IPS-15b (cell line): ENCODE measurements at regions not wholly inside any gene's neighbourhood (a gene's known extent, or its start where the extent isn't known, plus 50 kb on each side); places are given as distances from the start of the nearest gene placed in this dataset.
"Not testable (repeated sequence)": the region's sequence is repeated elsewhere in the genome, so short reads cannot be mapped to it uniquely, and the experiment has no call there.

ENCODE experiments used
- H3K27me3 ChIP-seq: one replicate; pipeline ENCODE4 v1.6.1; 2013; ENCODE audit warnings: low read length; ENCODE audit not compliant: control insufficient read depth, insufficient read depth
- H3K36me3 ChIP-seq: one replicate; pipeline ENCODE4 v1.6.1; 2013; ENCODE audit warnings: low read length; ENCODE audit not compliant: control insufficient read depth, insufficient read depth
- H3K4me1 ChIP-seq: one replicate; pipeline ENCODE4 v1.6.1; 2013; ENCODE audit warnings: mild to moderate bottlenecking, low read length; ENCODE audit not compliant: control insufficient read depth, insufficient read depth
- H3K4me3 ChIP-seq: one replicate; pipeline ENCODE4 v1.5.1; 2013; ENCODE audit warnings: low read depth, low read length
- H3K9ac ChIP-seq: one replicate; pipeline ENCODE4 v1.6.1; 2013; ENCODE audit warnings: low read depth, mild to moderate bottlenecking, low read length
- H3K9me3 ChIP-seq: one replicate; pipeline ENCODE4 v1.6.1; 2013; ENCODE audit warnings: mild to moderate bottlenecking, low read length; ENCODE audit not compliant: control insufficient read depth, insufficient read depth

GRCh38 chr12:97960225-97960624 is 497.6 kb downstream of the RMST start:
- no peaks in the 10 kb centered on the region for H3K9me3 ChIP-seq
- H3K4me3 ChIP-seq = no peak overlapping the region
- H3K36me3 ChIP-seq = no peaks in the 10 kb centered on the region
- H3K4me1 ChIP-seq = no peaks in the 10 kb centered on the region
- no peak overlapping the region for H3K9ac ChIP-seq
- H3K27me3 ChIP-seq = no peaks in the 10 kb centered on the region

GRCh38 chr12:97960741-97961608 is 498.4 kb downstream of the RMST start:
- Histone ChIP-seq H3K4me3 (no peak overlapping the region), H3K9me3 (no peaks in the 10 kb centered on the region), H3K9ac (no peak overlapping the region), H3K36me3 (no peaks in the 10 kb centered on the region), H3K27me3 (no peaks in the 10 kb centered on the region), H3K4me1 (no peaks in the 10 kb centered on the region)

- no peaks in the 10 kb centered on the region for H3K9me3 ChIP-seq
- H3K36me3 ChIP-seq = no peaks in the 10 kb centered on the region
- no peak overlapping the region for H3K4me3 ChIP-seq
- H3K27me3 ChIP-seq = no peaks in the 10 kb centered on the region
- H3K9ac ChIP-seq = no peak overlapping the region
- no peaks in the 10 kb centered on the region for H3K4me1 ChIP-seq
These were observed 505.2 kb downstream of the RMST start for GRCh38 chr12:97967831-97968230.

- no peak overlapping the region for H3K4me3 ChIP-seq
- H3K36me3 ChIP-seq = no peaks in the 10 kb centered on the region
- no peaks in the 10 kb centered on the region for H3K4me1 ChIP-seq
- H3K27me3 ChIP-seq = no peaks in the 10 kb centered on the region
- H3K9me3 ChIP-seq = no peaks in the 10 kb centered on the region
- no peak overlapping the region for H3K9ac ChIP-seq
These were observed 506.1 kb downstream of the RMST start for GRCh38 chr12:97968641-97969197.

- no peaks in the 10 kb centered on the region for H3K4me1 ChIP-seq
- no peak overlapping the region for H3K9ac ChIP-seq
- H3K36me3 ChIP-seq = no peaks in the 10 kb centered on the region
- H3K9me3 ChIP-seq = no peaks in the 10 kb centered on the region
- H3K27me3 ChIP-seq = no peaks in the 10 kb centered on the region
- H3K4me3 ChIP-seq = no peak overlapping the region
These were observed 515.3 kb downstream of the RMST start for GRCh38 chr12:97977870-97978405.

- no peaks in the 10 kb centered on the region for H3K36me3 ChIP-seq
- H3K4me3 ChIP-seq = no peak overlapping the region
- no peaks in the 10 kb centered on the region for H3K4me1 ChIP-seq
- H3K9me3 ChIP-seq = no peaks in the 10 kb centered on the region
- H3K27me3 ChIP-seq = no peaks in the 10 kb centered on the region
- no peak overlapping the region for H3K9ac ChIP-seq
These were observed 520.1 kb downstream of the RMST start for GRCh38 chr12:97982684-97983083.

GRCh38 chr12:97983796-97984195 is 521.2 kb downstream of the RMST start:
- no peaks in the 10 kb centered on the region for H3K4me1 ChIP-seq
- no peaks in the 10 kb centered on the region for H3K27me3 ChIP-seq

GRCh38 chr12:97984436-97984835 is 521.8 kb downstream of the RMST start:
- no peaks in the 10 kb centered on the region for H3K9me3 ChIP-seq
- no peak overlapping the region for H3K9ac ChIP-seq
- H3K36me3 ChIP-seq = no peaks in the 10 kb centered on the region
- H3K4me3 ChIP-seq = no peak overlapping the region
- H3K4me1 ChIP-seq = no peaks in the 10 kb centered on the region
- H3K27me3 ChIP-seq = no peaks in the 10 kb centered on the region

More at GRCh38 chr12:97983796-97984195, 521.2 kb downstream of the RMST start:
- no peak overlapping the region for H3K4me3 ChIP-seq
- H3K9ac ChIP-seq = no peak overlapping the region
- H3K36me3 ChIP-seq = no peaks in the 10 kb centered on the region
- H3K9me3 ChIP-seq = no peaks in the 10 kb centered on the region

- no peaks in the 10 kb centered on the region for H3K36me3 ChIP-seq
- H3K9me3 ChIP-seq = no peaks in the 10 kb centered on the region
- no peaks in the 10 kb centered on the region for H3K27me3 ChIP-seq
- H3K9ac ChIP-seq = no peak overlapping the region
- no peak overlapping the region for H3K4me3 ChIP-seq
- no peaks in the 10 kb centered on the region for H3K4me1 ChIP-seq
These were observed 522.5 kb downstream of the RMST start for GRCh38 chr12:97984974-97985580.

- no peak overlapping the region for H3K4me3 ChIP-seq
These were observed 523.2 kb downstream of the RMST start for GRCh38 chr12:97985834-97986233.

GRCh38 chr12:97988588-97988987 is 526.0 kb downstream of the RMST start:
- H3K9ac ChIP-seq, H3K4me3 ChIP-seq, H3K36me3 ChIP-seq, H3K4me1 ChIP-seq, H3K9me3 ChIP-seq, H3K27me3 ChIP-seq: not testable (repeated sequence)

More at GRCh38 chr12:97985834-97986233, 523.2 kb downstream of the RMST start:
- Histone ChIP-seq H3K4me1 (no peaks in the 10 kb centered on the region), H3K9ac (no peak overlapping the region), H3K9me3 (no peaks in the 10 kb centered on the region), H3K27me3 (no peaks in the 10 kb centered on the region), H3K36me3 (no peaks in the 10 kb centered on the region)
